Trophoblast cell (in vitro differentiated cells and primary cell): ENCODE measurements at regions not wholly inside any gene's neighbourhood (a gene's known extent, or its start where the extent isn't known, plus 50 kb on each side); places are given as distances from the start of the nearest gene placed in this dataset.

Experiments
- DNase-seq, 2 donors: peaks; one replicate each; pipeline ENCODE4 v3.0.0-alpha.2; 2016
- H2AFZ ChIP-seq: 2 replicates; pipeline ENCODE4 v1.6.1; 2013; ENCODE audit warnings: low read length, moderate library complexity, mild to moderate bottlenecking; ENCODE audit not compliant: insufficient read depth, poor library complexity
- H2AK5ac ChIP-seq: 2 replicates; pipeline ENCODE4 v1.6.1; 2013; ENCODE audit warnings: mild to moderate bottlenecking, low read length
- H2BK120ac ChIP-seq: 2 replicates; pipeline ENCODE4 v1.6.1; 2013; ENCODE audit warnings: low read length, mild to moderate bottlenecking, moderate library complexity; ENCODE audit not compliant: insufficient read depth, poor library complexity
- H2BK12ac ChIP-seq: 2 replicates; pipeline ENCODE4 v1.6.1; 2013; ENCODE audit warnings: mild to moderate bottlenecking, low read length, moderate library complexity
- H2BK5ac ChIP-seq: 2 replicates; pipeline ENCODE4 v1.6.1; 2013; ENCODE audit warnings: low read length, low read depth, moderate library complexity, mild to moderate bottlenecking; ENCODE audit not compliant: poor library complexity
- H3K14ac ChIP-seq: 2 replicates; pipeline ENCODE4 v1.6.1; 2013; ENCODE audit warnings: mild to moderate bottlenecking, low read length
- H3K18ac ChIP-seq: 2 replicates; pipeline ENCODE4 v1.6.1; 2013; ENCODE audit warnings: mild to moderate bottlenecking, low read length
- H3K23ac ChIP-seq: 2 replicates; pipeline ENCODE4 v1.6.1; 2013; ENCODE audit warnings: low read length
- H3K27ac ChIP-seq: 2 replicates; pipeline ENCODE4 v1.5.1; 2013; ENCODE audit warnings: low read depth, mild to moderate bottlenecking, inconsistent platforms, low read length, moderate library complexity
- H3K27me3 ChIP-seq: 2 replicates; pipeline ENCODE4 v1.6.1; 2013; ENCODE audit warnings: inconsistent platforms, mild to moderate bottlenecking, low read length, moderate library complexity; ENCODE audit not compliant: insufficient read depth
- H3K36me3 ChIP-seq, 2 experiments: 1 replicate in 1 of 2; 2 replicates in 1 of 2; pipeline ENCODE4 v1.6.1; 2013; ENCODE audit warnings: low read length in 2 of 2, mild to moderate bottlenecking in 2 of 2, moderate library complexity in 1 of 2; ENCODE audit not compliant: insufficient read depth in 2 of 2, control insufficient read depth in 1 of 2
- H3K4ac ChIP-seq: 2 replicates; pipeline ENCODE4 v1.6.1; 2013; ENCODE audit warnings: low read depth, mild to moderate bottlenecking, low read length, moderate library complexity
- H3K4me1 ChIP-seq, 2 experiments: 1 replicate in 1 of 2; 2 replicates in 1 of 2; pipeline ENCODE4 v1.6.1; 2013; ENCODE audit warnings: low read length in 2 of 2, mild to moderate bottlenecking in 2 of 2, moderate library complexity in 1 of 2; ENCODE audit not compliant: insufficient read depth in 2 of 2, control insufficient read depth in 1 of 2
- H3K4me2 ChIP-seq: 2 replicates; pipeline ENCODE4 v1.6.1; 2013; ENCODE audit warnings: inconsistent platforms, mild to moderate bottlenecking, low read length, moderate library complexity
- H3K4me3 ChIP-seq: 2 replicates; pipeline ENCODE4 v1.5.1; 2013; ENCODE audit warnings: mild to moderate bottlenecking, low read depth, low read length, inconsistent platforms
- H3K79me1 ChIP-seq: one replicate; pipeline ENCODE4 v1.6.1; 2013; ENCODE audit warnings: low read length
- H3K79me2 ChIP-seq: 2 replicates; pipeline ENCODE4 v1.6.1; 2013; ENCODE audit warnings: low read length, mild to moderate bottlenecking; ENCODE audit not compliant: control insufficient read depth, insufficient read depth, poor library complexity
- H3K9ac ChIP-seq: 2 replicates; pipeline ENCODE4 v1.6.1; 2013; ENCODE audit warnings: mild to moderate bottlenecking, low read length
- H3K9me3 ChIP-seq: 2 replicates; pipeline ENCODE4 v1.6.1; 2013; ENCODE audit warnings: low read depth, mild to moderate bottlenecking, control low read depth, inconsistent platforms, low read length; ENCODE audit not compliant: insufficient read depth
- H4K12ac ChIP-seq: 2 replicates; pipeline ENCODE4 v1.6.1; 2013; ENCODE audit warnings: low read depth, mild to moderate bottlenecking, low read length, moderate library complexity
- H4K8ac ChIP-seq: 2 replicates; pipeline ENCODE4 v1.6.1; 2013; ENCODE audit warnings: low read depth, mild to moderate bottlenecking, low read length, moderate library complexity
- H4K91ac ChIP-seq: one replicate; pipeline ENCODE4 v1.6.1; 2013; ENCODE audit warnings: low read depth, mild to moderate bottlenecking, low read length, moderate library complexity
- WGBS: extraction: QIAGEN DNeasy Blood & Tissue Kit; methylation state at CpG from one replicate; pipeline ENCODE4 v1.1.7; 2013; ENCODE audit warnings: missing lambda C conversion rate; ENCODE audit not compliant: insufficient read length, insufficient coverage; ENCODE audit errors: extremely low coverage; 5-methylcytosine and 5-hydroxymethylcytosine counted together

DNA sequence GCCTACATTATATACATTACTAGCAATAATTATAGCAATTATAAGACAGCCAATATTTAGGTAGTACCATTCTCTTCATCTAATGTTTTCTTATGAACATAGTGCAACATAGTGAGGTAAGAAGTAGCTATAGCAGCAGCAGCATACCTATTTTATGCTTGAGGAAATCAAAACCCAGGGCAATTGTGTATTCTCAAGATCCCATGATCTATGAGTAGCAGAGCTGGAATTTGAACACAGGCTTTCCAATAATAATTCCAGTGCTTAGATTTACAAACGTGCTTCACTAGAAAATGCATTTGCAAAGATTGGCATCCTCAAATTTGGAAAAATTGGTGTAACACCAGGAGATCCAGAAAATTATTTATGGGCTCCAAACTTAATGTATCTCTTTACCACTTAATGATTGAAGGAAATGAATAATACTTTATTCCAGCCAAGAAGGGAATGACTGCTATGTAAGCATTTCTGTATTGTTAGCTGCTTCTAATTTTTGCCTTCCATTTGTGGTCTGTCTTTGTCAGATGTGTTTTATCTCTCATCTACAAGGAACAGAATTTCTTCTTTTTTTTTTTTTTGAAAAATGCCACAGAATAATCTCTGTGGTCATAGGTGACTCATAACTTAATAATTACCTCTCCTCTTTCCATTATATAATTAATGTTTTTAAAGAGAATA is 451.1 kb downstream of the ARAP2 start:
- no peak overlapping the region for H4K8ac ChIP-seq

GRCh38 chr4:35793766-35794165 is 450.5 kb downstream of the ARAP2 start:
- Histone ChIP-seq H3K9me3 (no peaks in the 10 kb centered on the region), H3K4ac (no peak overlapping the region), H2AK5ac (no peak overlapping the region), H3K4me1 (no peaks in the 10 kb centered on the region), H2BK5ac (no peak overlapping the region), H3K14ac (no peak overlapping the region), H3K36me3 (no peaks in the 10 kb centered on the region), H3K79me2 (no peaks in the 10 kb centered on the region), H4K91ac (no peak overlapping the region), H3K27ac (no peak overlapping the region), H3K9ac (no peak overlapping the region), H2BK120ac (no peak overlapping the region), H3K4me3 (no peak overlapping the region), H2BK12ac (no peak overlapping the region), H3K4me2 (no peak overlapping the region), H4K8ac (no peak overlapping the region), H4K12ac (no peak overlapping the region), H3K79me1 (no peaks in the 10 kb centered on the region), H3K18ac (no peak overlapping the region), H3K27me3 (no peaks in the 10 kb centered on the region), H2AFZ (no peak overlapping the region), H3K23ac (no peak overlapping the region)
- no peak for DNase-seq
- no CpG with 5 or more reads among the region's 1 CpG for WGBS

More for the DNA sequence above, 451.1 kb downstream of the ARAP2 start:
- Histone ChIP-seq H3K23ac (no peak overlapping the region), H4K91ac (no peak overlapping the region), H3K14ac (no peak overlapping the region), H3K4ac (no peak overlapping the region), H3K4me3 (no peak overlapping the region), H3K27me3 (no peaks in the 10 kb centered on the region), H2BK12ac (no peak overlapping the region), H2AFZ (no peak overlapping the region), H3K9ac (no peak overlapping the region), H4K12ac (no peak overlapping the region), H2AK5ac (no peak overlapping the region), H3K9me3 (no peaks in the 10 kb centered on the region), H3K4me2 (no peak overlapping the region), H3K79me2 (no peaks in the 10 kb centered on the region), H3K27ac (no peak overlapping the region), H3K4me1 (no peaks in the 10 kb centered on the region), H3K36me3 (no peaks in the 10 kb centered on the region), H3K18ac (no peak overlapping the region), H2BK120ac (no peak overlapping the region), H2BK5ac (no peak overlapping the region), H3K79me1 (no peaks in the 10 kb centered on the region)
- WGBS = no CpG with 5 or more reads among the region's 1 CpG
- DNase-seq = peak in 1 of 2 donors; percentile 10

- Histone ChIP-seq H3K14ac (no peak overlapping the region), H3K4ac (no peak overlapping the region), H3K23ac (no peak overlapping the region), H4K91ac (no peak overlapping the region), H3K27ac (no peak overlapping the region), H3K79me1 (no peaks in the 10 kb centered on the region), H3K27me3 (no peaks in the 10 kb centered on the region), H3K36me3 (no peaks in the 10 kb centered on the region), H3K4me2 (no peak overlapping the region), H3K79me2 (no peaks in the 10 kb centered on the region), H2BK12ac (no peak overlapping the region), H3K9ac (no peak overlapping the region), H3K9me3 (peaks cover 7% of the 10 kb centered on the region), H3K4me1 (no peaks in the 10 kb centered on the region), H4K12ac (no peak overlapping the region), H2AK5ac (no peak overlapping the region), H2BK5ac (no peak overlapping the region), H2BK120ac (no peak overlapping the region), H3K18ac (no peak overlapping the region), H2AFZ (no peak overlapping the region), H3K4me3 (no peak overlapping the region), H4K8ac (no peak overlapping the region)
- DNase-seq = no peak
- WGBS = no CpG with 5 or more reads among the region's 5 CpGs
These were observed 443.6 kb downstream of the ARAP2 start for GRCh38 chr4:35800669-35801068.

DNA sequence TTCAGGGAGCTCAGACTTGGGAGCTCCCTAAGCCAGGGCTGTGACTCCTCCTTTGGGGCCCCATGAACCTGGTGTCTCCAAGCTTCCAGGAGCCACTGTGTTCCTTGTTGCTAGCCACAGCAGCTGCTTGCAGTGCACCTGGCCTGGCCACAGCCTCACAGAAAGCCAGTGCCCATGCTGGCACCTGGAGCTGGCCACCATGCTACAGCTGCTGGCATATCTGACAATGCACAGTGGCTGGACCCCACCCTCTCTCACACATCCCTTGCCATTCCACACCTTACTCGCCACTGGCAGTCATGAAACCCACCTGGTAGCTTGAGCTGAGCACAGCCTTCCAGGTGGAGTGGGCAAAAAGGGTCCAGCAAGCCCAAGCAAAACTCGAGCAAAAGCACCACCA is 441.7 kb downstream of the ARAP2 start:
- Histone ChIP-seq H2BK5ac (no peak overlapping the region), H3K36me3 (no peaks in the 10 kb centered on the region), H4K8ac (no peak overlapping the region), H4K12ac (no peak overlapping the region), H2BK120ac (no peak overlapping the region), H4K91ac (no peak overlapping the region), H3K4me1 (no peaks in the 10 kb centered on the region), H3K23ac (no peak overlapping the region), H3K4ac (no peak overlapping the region), H2AFZ (no peak overlapping the region), H3K27me3 (no peaks in the 10 kb centered on the region), H3K79me2 (no peaks in the 10 kb centered on the region), H2AK5ac (no peak overlapping the region), H3K9me3 (peaks cover 7% of the 10 kb centered on the region), H3K18ac (no peak overlapping the region), H3K9ac (no peak overlapping the region), H3K14ac (no peak overlapping the region), H3K79me1 (no peaks in the 10 kb centered on the region), H3K4me3 (no peak overlapping the region), H2BK12ac (no peak overlapping the region), H3K4me2 (no peak overlapping the region), H3K27ac (no peak overlapping the region)
- no CpG with 5 or more reads among the region's 2 CpGs for WGBS
- no peak for DNase-seq
